Left renal cortex interstitium (tissue), 4 donors: ENCODE measurements at regions not wholly inside any gene's neighbourhood (a gene's known extent, or its start where the extent isn't known, plus 50 kb on each side); places are given as distances from the start of the nearest gene placed in this dataset.

ENCODE experiments used
- DNase-seq, 4 donors: peaks; one replicate each; pipeline ENCODE4 v3.0.0-alpha.2; 2013; ENCODE audit warnings: low read depth in 4 of 4, low spot score in 2 of 4, missing footprints in 1 of 4

DNA sequence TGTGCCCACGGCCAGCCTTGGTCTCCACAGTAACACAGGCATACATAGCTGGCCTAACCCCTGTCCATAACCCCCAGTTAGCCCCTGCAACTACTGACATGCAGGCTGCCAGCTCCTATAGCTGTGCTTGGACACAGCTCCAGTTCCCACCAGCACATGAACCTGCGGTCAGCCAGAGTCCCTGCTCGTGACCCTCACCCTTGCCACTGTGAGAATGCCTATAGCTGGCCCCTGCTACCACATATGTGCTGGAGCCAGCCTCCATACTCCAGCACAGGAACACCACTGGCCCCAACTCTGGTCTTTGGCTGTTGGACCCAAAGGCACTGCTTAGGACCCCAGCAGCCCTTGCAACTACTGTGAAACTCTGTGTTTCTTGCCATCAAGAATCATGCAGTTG, 930.9 kb downstream of the ADGRL3 start:
- no peak for DNase-seq

DNA sequence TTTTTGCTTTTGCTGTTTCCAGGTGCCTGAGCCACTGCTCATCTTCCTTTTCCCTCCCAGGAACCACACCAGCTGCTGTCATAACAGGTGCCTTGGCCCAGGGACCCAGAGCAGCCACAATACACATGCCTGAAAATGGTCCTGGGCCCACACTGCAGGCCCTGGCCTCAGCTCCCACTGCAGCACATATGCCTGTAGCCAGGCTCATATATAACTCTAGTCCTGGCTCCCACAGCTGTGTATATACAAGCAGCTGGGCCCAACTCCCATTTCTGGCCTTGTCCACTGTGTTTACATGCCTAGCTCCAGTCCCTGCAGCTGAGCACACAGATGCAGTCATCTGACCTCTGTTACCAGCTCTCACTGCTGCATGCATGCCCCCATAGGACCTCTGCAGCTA, 930.5 kb downstream of the ADGRL3 start:
- no peak for DNase-seq

DNA sequence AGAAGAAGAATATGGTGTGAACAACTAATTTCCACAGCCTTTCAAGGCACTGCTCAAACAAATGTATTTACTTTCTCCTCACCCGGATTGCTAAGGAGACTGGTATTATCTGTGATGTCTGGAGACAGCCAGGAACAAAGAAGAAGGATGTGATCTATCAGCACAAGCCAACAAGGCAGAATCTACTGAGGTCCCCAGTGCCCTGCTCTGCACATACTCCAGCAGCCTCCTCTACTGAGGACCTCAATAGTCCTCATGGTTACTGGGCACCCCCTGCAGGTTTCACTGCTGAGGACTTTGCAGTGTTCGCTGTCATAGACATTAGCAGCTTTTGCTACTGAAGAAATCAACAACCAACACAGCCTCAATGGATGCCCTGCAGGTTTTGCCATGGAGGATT, 930.1 kb downstream of the ADGRL3 start:
- DNase-seq, result no peak
